HG02588 (cell line): ENCODE measurements at regions not wholly inside any gene's neighbourhood (a gene's known extent, or its start where the extent isn't known, plus 50 kb on each side); places are given as distances from the start of the nearest gene placed in this dataset.
"Not testable (repeated sequence)": the region's sequence is repeated elsewhere in the genome, so short reads cannot be mapped to it uniquely, and the experiment has no call there.

Experiments used
- ATAC-seq: cut with Tn5 transposase; IDR thresholded peaks from one replicate; pipeline ENCODE4 v1.9.1; 2021; ENCODE audit warnings: mild to moderate bottlenecking, moderate library complexity; ENCODE audit not compliant: unreplicated experiment

- no peak for ATAC-seq
These were observed 148.6 kb upstream of the ARG1 start for GRCh38 chr6:131424475-131424874.

GRCh38 chr6:131427434-131428058 lies 145.5 kb upstream of the ARG1 start:
- ATAC-seq, result no peak

GRCh38 chr6:131430531-131430930 lies 142.5 kb upstream of the ARG1 start:
- no peak for ATAC-seq

- ATAC-seq, result no peak
These were observed 141.3 kb upstream of the ARG1 start for GRCh38 chr6:131431718-131432117.

- ATAC-seq, result no peak
These were observed 139.1 kb upstream of the ARG1 start for GRCh38 chr6:131433927-131434326.

GRCh38 chr6:131436358-131436757 lies 136.7 kb upstream of the ARG1 start:
- no peak for ATAC-seq

GRCh38 chr6:131443014-131443413 lies 130.0 kb upstream of the ARG1 start:
- ATAC-seq, result no peak

- no peak for ATAC-seq
These were observed 129.5 kb upstream of the ARG1 start for GRCh38 chr6:131443514-131443913.

GRCh38 chr6:131445356-131445755 lies 127.7 kb upstream of the ARG1 start:
- ATAC-seq, result not testable (repeated sequence)

- ATAC-seq, result no peak
These were observed 122.2 kb upstream of the ARG1 start for GRCh38 chr6:131450861-131451260.

- no peak for ATAC-seq
These were observed 121.5 kb upstream of the ARG1 start for GRCh38 chr6:131451321-131452144.

GRCh38 chr6:131453803-131454202 lies 119.2 kb upstream of the ARG1 start:
- ATAC-seq, result no peak

GRCh38 chr6:131456565-131456964 lies 116.5 kb upstream of the ARG1 start:
- no peak for ATAC-seq

GRCh38 chr6:131459005-131459404 lies 114.0 kb upstream of the ARG1 start:
- ATAC-seq, result no peak

- ATAC-seq, result no peak
These were observed 112.4 kb upstream of the ARG1 start for GRCh38 chr6:131460614-131461000.

GRCh38 chr6:131469130-131469529 lies 103.9 kb upstream of the ARG1 start:
- ATAC-seq, result no peak

- no peak for ATAC-seq
These were observed 102.5 kb upstream of the ARG1 start for GRCh38 chr6:131470534-131470933.

- no peak for ATAC-seq
These were observed 101.7 kb upstream of the ARG1 start for GRCh38 chr6:131471331-131471730.

- not testable (repeated sequence) for ATAC-seq
These were observed 99.7 kb upstream of the ARG1 start for GRCh38 chr6:131473303-131473702.

- ATAC-seq, result no peak
These were observed 96.7 kb upstream of the ARG1 start for GRCh38 chr6:131476362-131476761.

- not testable (repeated sequence) for ATAC-seq
These were observed 94.2 kb upstream of the ARG1 start for GRCh38 chr6:131478740-131479211.

- no peak for ATAC-seq
These were observed 86.4 kb upstream of the ARG1 start for GRCh38 chr6:131486608-131487007.
